Omental fat pad (tissue), 3 donors: ENCODE measurements at regions not wholly inside any gene's neighbourhood (a gene's known extent, or its start where the extent isn't known, plus 50 kb on each side); places are given as distances from the start of the nearest gene placed in this dataset.
"Not testable (repeated sequence)": the region's sequence is repeated elsewhere in the genome, so short reads cannot be mapped to it uniquely, and the experiment has no call there.

ENCODE experiments used
- ATAC-seq: fragments of 150-250 bp; one replicate; pipeline ENCODE4 v1.9.1; 2016; ENCODE audit warnings: mild to moderate bottlenecking, moderate library complexity; ENCODE audit not compliant: low FRiP score
- DNase-seq: peaks from one replicate; pipeline ENCODE4 v3.0.0-alpha.2; 2019; ENCODE audit warnings: low spot score
- TF ChIP-seq, protein P1 (sequence below), 3 donors: fragments of 450-650 bp; IDR thresholded peaks; one replicate each; pipeline ENCODE4 v1.5.1; 2016 to 2017; ENCODE audit warnings: antibody characterized with exemption in 3 of 3, mild to moderate bottlenecking in 3 of 3, moderate library complexity in 2 of 3

DNA sequence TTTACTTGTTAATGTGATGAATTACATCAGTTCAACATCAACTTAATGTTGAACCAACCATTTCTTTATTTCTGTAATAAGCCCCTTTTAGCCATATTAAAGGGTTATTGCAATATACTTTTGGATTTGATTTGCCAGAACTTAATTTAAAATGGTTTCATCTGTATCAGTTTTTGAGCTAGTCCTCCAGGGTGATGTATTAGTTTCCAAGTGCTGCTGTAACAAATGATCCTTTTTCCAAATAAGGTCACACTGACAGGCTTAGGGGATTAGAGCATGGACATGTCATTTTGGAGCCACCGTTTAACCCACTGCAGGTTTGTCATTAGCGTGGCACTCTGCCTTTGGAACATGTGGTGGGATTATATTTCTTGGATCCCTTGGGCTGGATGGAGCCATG, 244.8 kb upstream of the PLPP4 start:
- TF ChIP-seq, protein P1, sequence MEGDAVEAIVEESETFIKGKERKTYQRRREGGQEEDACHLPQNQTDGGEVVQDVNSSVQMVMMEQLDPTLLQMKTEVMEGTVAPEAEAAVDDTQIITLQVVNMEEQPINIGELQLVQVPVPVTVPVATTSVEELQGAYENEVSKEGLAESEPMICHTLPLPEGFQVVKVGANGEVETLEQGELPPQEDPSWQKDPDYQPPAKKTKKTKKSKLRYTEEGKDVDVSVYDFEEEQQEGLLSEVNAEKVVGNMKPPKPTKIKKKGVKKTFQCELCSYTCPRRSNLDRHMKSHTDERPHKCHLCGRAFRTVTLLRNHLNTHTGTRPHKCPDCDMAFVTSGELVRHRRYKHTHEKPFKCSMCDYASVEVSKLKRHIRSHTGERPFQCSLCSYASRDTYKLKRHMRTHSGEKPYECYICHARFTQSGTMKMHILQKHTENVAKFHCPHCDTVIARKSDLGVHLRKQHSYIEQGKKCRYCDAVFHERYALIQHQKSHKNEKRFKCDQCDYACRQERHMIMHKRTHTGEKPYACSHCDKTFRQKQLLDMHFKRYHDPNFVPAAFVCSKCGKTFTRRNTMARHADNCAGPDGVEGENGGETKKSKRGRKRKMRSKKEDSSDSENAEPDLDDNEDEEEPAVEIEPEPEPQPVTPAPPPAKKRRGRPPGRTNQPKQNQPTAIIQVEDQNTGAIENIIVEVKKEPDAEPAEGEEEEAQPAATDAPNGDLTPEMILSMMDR (IDR thresholded peaks at IDR 0.05) = no peak
- ATAC-seq = no peak
- no peak for DNase-seq

DNA sequence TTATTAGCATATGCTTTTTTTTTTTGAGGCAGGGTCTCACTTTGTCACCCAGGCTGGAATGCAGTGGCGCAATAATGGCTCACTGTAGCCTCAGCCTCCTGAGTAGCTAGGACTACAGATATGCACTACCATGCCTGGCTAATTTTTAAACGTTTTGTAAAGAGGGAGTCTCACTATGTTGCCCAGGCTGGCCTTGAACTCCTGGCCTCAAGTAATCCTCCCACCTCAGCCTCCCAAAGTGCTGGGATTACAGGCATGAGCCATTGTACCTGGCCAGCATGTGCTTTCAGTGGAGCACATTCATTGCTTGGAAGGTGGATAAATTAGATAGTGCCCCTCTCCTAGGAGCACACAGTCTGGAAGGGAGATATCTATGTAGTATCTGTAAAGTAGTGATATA, 243.7 kb upstream of the PLPP4 start:
- not testable (repeated sequence) for DNase-seq

DNA sequence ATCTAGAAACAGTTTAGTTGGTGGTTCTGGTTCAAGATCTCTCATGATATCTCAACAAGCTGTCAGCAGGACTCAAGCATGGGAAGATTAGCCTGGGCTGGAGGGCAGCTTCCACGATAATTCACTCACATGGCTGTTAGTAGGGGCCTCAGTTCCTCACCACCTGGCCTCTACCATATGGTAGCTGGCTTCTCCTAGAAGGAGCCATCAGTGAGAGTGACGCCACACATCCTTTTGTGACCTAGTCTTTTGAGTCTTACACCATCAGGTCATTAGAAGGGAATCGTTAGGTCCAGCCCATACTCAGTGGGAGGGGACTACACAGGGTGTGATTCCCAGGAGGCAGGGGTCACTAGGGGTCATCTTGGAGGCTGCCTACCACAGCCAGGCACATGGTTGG, 239.3 kb upstream of the PLPP4 start:
- DNase-seq (no peak), ATAC-seq (no peak)
- TF ChIP-seq, protein P1 (IDR thresholded peaks at IDR 0.05) = no peak

More for the DNA sequence above, 243.7 kb upstream of the PLPP4 start:
- not testable (repeated sequence) for ATAC-seq

DNA sequence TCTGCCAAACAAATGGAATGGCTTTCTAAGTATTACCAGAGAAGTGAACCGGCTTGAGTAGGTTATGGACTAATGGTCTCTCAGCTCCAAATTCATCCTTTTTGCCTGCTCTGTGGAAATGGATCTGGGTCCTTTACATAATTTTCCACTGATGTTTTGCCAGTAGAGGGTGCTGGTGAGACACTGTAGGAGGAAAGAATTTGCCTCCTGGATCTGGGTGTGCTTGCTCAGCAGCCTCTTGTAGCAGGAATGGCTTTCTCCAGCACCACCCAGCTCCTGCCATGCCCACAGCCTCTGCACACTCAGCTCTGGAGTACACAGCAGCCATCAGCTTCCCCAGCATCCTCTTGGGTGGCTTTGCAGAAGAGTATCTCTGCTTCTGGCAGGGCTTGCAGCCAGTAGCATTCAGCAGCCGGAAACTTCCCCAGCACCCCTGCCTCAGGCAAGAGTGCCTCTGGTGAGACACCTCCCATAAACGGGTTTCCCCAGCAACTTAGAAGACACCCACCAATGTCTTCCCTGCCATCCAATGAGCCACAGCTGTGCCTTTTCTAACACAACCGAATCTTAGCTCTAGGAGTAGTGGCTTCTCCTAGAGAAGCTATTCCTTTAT, 235.0 kb upstream of the PLPP4 start:
- no peak for ATAC-seq
- TF ChIP-seq, protein P1 (IDR thresholded peaks at IDR 0.05) = no peak

DNA sequence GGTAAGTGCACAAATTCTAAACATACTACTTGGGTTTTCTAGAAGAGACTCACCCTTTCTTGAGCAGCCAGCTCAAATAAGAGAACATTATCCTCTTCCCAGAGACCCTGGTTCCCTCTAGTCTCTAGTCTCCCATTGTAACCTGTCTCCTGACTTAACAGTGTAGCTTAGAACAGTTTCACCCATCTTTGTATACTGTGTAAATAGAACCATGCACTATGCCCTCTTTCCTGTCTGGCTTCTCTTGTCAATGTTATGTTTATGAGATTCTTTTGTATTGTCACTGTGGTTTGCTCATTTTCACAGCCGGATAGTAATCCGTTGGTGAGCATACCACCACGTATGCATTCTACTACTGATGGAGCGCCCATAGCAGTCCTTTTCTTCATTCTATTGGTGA, 227.4 kb upstream of the PLPP4 start:
- DNase-seq (no peak), ATAC-seq (no peak)
- TF ChIP-seq, protein P1 (IDR thresholded peaks at IDR 0.05) = no peak

More for the DNA sequence above, 235.0 kb upstream of the PLPP4 start:
- no peak for DNase-seq

DNA sequence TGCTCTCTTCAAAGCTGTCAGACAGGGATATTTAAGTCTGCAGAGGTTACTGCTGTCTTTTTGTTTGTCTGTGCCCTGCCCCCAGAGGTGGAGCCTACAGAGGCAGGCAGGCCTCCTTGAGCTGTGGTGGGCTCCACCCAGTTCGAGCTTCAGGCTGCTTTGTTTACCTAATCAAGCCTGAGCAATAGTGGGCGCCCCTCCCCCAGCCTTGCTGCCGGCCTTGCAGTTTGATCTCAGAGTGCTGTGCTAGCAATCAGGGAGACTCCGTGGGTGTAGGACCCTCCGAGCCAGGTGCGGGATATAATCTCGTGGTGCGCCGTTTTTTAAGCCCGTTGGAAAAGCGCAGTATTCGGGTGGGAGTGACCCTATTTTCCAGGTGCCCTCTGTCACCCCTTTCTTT, 217.3 kb upstream of the PLPP4 start:
- not testable (repeated sequence) for DNase-seq, ATAC-seq

DNA sequence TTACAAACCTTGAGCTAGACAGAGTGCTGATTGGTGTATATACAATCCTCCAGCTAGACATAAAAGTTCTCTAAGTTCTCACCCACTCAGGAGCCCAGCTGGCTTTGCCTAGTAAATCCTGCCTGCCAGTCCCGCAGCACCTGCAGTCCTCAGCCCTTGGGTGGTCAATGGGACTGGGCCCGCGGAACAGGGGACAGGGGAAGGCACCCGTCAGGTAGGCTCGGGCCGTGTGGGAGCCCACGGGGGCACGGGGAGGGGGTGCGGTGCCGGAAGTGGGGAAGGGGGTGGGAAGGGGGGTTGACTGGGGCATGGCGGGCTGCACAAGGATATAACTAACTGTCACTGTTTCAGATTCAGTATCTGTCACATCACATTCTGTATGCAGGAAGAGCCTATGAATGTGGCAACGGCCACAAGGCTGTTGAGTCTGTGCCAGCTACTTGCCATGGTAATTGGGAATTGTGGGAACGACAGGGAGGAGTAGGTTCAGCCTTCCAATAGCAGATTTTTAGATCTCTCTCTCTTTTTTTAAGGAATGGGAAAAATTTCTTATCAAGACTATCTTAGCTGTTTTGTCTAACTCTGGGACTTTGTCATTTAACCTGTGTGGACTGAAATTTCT, 205.1 kb upstream of the PLPP4 start:
- TF ChIP-seq, protein P1 (IDR thresholded peaks at IDR 0.05) = no peak
- DNase-seq (no peak), ATAC-seq (no peak)

DNA sequence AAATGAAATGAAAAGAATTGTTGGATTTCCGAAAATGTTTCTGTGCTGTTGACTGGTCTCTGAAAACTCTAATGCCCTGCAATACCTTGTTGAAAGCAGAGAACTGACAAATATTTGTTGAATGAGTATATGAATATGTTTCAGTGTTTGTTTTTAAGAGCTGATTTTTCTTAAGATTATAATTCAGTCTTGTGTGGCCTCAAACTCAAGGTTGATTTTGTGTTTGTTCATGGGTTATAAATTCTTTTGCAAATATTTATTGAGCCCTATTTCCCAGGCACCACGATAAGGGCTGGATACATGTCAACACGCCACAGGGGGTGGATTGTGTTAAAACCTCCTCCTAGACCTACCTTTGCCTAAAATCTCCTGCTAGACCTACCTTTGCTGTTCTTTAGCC, 203.9 kb upstream of the PLPP4 start:
- TF ChIP-seq, protein P1 (IDR thresholded peaks at IDR 0.05) = no peak
- ATAC-seq (no peak), DNase-seq (no peak)
